ENCODE measurements at regions not wholly inside any gene's neighbourhood (a gene's known extent, or its start where the extent isn't known, plus 50 kb on each side); places are given as distances from the start of the nearest gene placed in this dataset.
"Not testable (repeated sequence)": the region's sequence is repeated elsewhere in the genome, so short reads cannot be mapped to it uniquely, and the experiment has no call there.

GRCh38 chr6:150757807-150758206, 107.7 kb upstream of the MTHFD1L start:
- not testable (repeated sequence) for TF ChIP-seq ZNF549 (tag by site-specific recombination; IDR thresholded peaks at IDR 0.05); REST (tag by site-specific recombination; IDR thresholded peaks at IDR 0.05); CTCF (tag by site-specific recombination; IDR thresholded peaks at IDR 0.05); ZBTB20 (tag by site-specific recombination; IDR thresholded peaks at IDR 0.05); SP2 (tag by site-specific recombination; IDR thresholded peaks at IDR 0.05); HOXD13 (CRISPR knock-in tag; IDR thresholded peaks at IDR 0.05; ENCODE audit: borderline replicate concordance)
